ENCODE measurements at regions not wholly inside any gene's neighbourhood (a gene's known extent, or its start where the extent isn't known, plus 50 kb on each side); places are given as distances from the start of the nearest gene placed in this dataset.

GRCh38 chr15:87387766-87388165 lies 868.8 kb downstream of the NTRK3 start:
- TF ChIP-seq CTCF (IDR thresholded peaks at IDR 0.05), result no peak
- TF ChIP-seq EP300 (IDR thresholded peaks at IDR 0.05), result no peak
